ENCODE measurements at regions not wholly inside any gene's neighbourhood (a gene's known extent, or its start where the extent isn't known, plus 50 kb on each side); places are given as distances from the start of the nearest gene placed in this dataset.

GRCh38 chr11:91220476-91221202, 997.8 kb upstream of the CHORDC1 start:
- H3K4me3 ChIP-seq (ENCODE audit: low read length) = no peak overlapping the region
- H4K20me1 ChIP-seq (ENCODE audit: control insufficient read depth, insufficient read depth, low read depth, low read length) = no peaks in the 10 kb centered on the region
- H3K27ac ChIP-seq (ENCODE audit: low read depth, low read length) = no peak overlapping the region
- no peaks in the 10 kb centered on the region for H3F3A ChIP-seq (ENCODE audit: control insufficient read depth, insufficient read depth)
- no peaks in the 10 kb centered on the region for H3K27me3 ChIP-seq (ENCODE audit: control insufficient read depth, low read length)
- no peak for TF ChIP-seq EZH2phosphoT487 (IDR thresholded peaks at IDR 0.05; ENCODE audit: borderline replicate concordance, low read length)
- TF ChIP-seq, protein P1, sequence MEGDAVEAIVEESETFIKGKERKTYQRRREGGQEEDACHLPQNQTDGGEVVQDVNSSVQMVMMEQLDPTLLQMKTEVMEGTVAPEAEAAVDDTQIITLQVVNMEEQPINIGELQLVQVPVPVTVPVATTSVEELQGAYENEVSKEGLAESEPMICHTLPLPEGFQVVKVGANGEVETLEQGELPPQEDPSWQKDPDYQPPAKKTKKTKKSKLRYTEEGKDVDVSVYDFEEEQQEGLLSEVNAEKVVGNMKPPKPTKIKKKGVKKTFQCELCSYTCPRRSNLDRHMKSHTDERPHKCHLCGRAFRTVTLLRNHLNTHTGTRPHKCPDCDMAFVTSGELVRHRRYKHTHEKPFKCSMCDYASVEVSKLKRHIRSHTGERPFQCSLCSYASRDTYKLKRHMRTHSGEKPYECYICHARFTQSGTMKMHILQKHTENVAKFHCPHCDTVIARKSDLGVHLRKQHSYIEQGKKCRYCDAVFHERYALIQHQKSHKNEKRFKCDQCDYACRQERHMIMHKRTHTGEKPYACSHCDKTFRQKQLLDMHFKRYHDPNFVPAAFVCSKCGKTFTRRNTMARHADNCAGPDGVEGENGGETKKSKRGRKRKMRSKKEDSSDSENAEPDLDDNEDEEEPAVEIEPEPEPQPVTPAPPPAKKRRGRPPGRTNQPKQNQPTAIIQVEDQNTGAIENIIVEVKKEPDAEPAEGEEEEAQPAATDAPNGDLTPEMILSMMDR (IDR thresholded peaks at IDR 0.05; ENCODE audit: low read depth, low read length, poor library complexity, severe bottlenecking) = no peak
- no peaks in the 10 kb centered on the region for H3K9me2 ChIP-seq (replicated peaks; ENCODE audit: control insufficient read depth, low read length)
- H3K9me3 ChIP-seq (ENCODE audit: control insufficient read depth, insufficient read depth, low read length) = no peaks in the 10 kb centered on the region
- H3K79me2 ChIP-seq (ENCODE audit: control insufficient read depth, low read length) = no peaks in the 10 kb centered on the region
- H3K4me1 ChIP-seq (ENCODE audit: control insufficient read depth, low read length) = no peaks in the 10 kb centered on the region
- H3K4me2 ChIP-seq (ENCODE audit: low read length) = no peak overlapping the region
- H3K36me3 ChIP-seq (ENCODE audit: control insufficient read depth, low read length) = no peaks in the 10 kb centered on the region

- H3K36me3 ChIP-seq (ENCODE audit: control insufficient read depth, low read length) = no peaks in the 10 kb centered on the region
- no peak overlapping the region for H3K27ac ChIP-seq (ENCODE audit: low read depth, low read length)
- no peaks in the 10 kb centered on the region for H3K27me3 ChIP-seq (ENCODE audit: control insufficient read depth, low read length)
- no peaks in the 10 kb centered on the region for H4K20me1 ChIP-seq (ENCODE audit: control insufficient read depth, insufficient read depth, low read depth, low read length)
- no peaks in the 10 kb centered on the region for H3K79me2 ChIP-seq (ENCODE audit: control insufficient read depth, low read length)
- no peak overlapping the region for H3K4me2 ChIP-seq (ENCODE audit: low read length)
- no peaks in the 10 kb centered on the region for H3K9me2 ChIP-seq (replicated peaks; ENCODE audit: control insufficient read depth, low read length)
- no peaks in the 10 kb centered on the region for H3F3A ChIP-seq (ENCODE audit: control insufficient read depth, insufficient read depth)
- no peak overlapping the region for H3K4me3 ChIP-seq (ENCODE audit: low read length)
- H3K9me3 ChIP-seq (ENCODE audit: control insufficient read depth, insufficient read depth, low read length) = no peaks in the 10 kb centered on the region
- TF ChIP-seq EZH2phosphoT487 (IDR thresholded peaks at IDR 0.05; ENCODE audit: borderline replicate concordance, low read length) = no peak
- TF ChIP-seq, protein P1 (IDR thresholded peaks at IDR 0.05; ENCODE audit: low read depth, low read length, poor library complexity, severe bottlenecking) = no peak
- no peaks in the 10 kb centered on the region for H3K4me1 ChIP-seq (ENCODE audit: control insufficient read depth, low read length)
These were observed 996.7 kb upstream of the CHORDC1 start for GRCh38 chr11:91219535-91219934.

DNA sequence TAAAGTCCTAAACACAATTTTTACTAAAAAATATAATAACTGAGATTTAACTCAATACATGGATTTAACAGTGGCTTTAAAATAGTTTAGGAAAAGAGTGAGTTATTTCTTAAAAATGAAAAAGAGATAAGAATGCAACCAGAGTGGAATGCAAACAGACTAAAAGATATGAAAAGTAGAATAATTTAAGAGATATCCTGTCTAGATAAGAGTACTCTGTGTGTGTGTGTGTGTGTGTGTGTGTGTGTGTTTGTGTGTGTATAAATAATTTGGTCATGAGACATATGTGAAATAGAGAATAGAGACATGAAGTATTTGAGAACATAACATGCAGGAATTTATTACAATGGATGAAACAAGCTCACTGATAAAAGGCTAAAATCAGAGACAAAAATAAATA, 986.9 kb upstream of the CHORDC1 start:
- no peaks in the 10 kb centered on the region for H3K27me3 ChIP-seq (ENCODE audit: control insufficient read depth, low read length)
- H3K36me3 ChIP-seq (ENCODE audit: control insufficient read depth, low read length) = no peaks in the 10 kb centered on the region
- H4K20me1 ChIP-seq (ENCODE audit: control insufficient read depth, insufficient read depth, low read depth, low read length) = no peaks in the 10 kb centered on the region
- no peak overlapping the region for H3K27ac ChIP-seq (ENCODE audit: low read depth, low read length)
- H3K4me1 ChIP-seq (ENCODE audit: control insufficient read depth, low read length) = no peaks in the 10 kb centered on the region
- no peaks in the 10 kb centered on the region for H3F3A ChIP-seq (ENCODE audit: control insufficient read depth, insufficient read depth)
- no peak overlapping the region for H3K4me2 ChIP-seq (ENCODE audit: low read length)
- no peaks in the 10 kb centered on the region for H3K79me2 ChIP-seq (ENCODE audit: control insufficient read depth, low read length)
- no peak for TF ChIP-seq EZH2phosphoT487 (IDR thresholded peaks at IDR 0.05; ENCODE audit: borderline replicate concordance, low read length)
- TF ChIP-seq, protein P1 (IDR thresholded peaks at IDR 0.05; ENCODE audit: low read depth, low read length, poor library complexity, severe bottlenecking) = no peak
- H3K9me2 ChIP-seq (replicated peaks; ENCODE audit: control insufficient read depth, low read length) = no peaks in the 10 kb centered on the region
- H3K9me3 ChIP-seq (ENCODE audit: control insufficient read depth, insufficient read depth, low read length) = no peaks in the 10 kb centered on the region
- no peak overlapping the region for H3K4me3 ChIP-seq (ENCODE audit: low read length)

All from DOHH2 (cell line).